OCI-LY3 (cell line): ENCODE measurements at regions not wholly inside any gene's neighbourhood (a gene's known extent, or its start where the extent isn't known, plus 50 kb on each side); places are given as distances from the start of the nearest gene placed in this dataset.
"Not testable (repeated sequence)": the region's sequence is repeated elsewhere in the genome, so short reads cannot be mapped to it uniquely, and the experiment has no call there.

ENCODE experiments used
- EZH2phosphoT487 ChIP-seq: fragments of 200-600 bp; shearing (Covaris generic); IDR thresholded peaks from 2 replicates; pipeline ENCODE4 v1.6.1; 2018; ENCODE audit warnings: antibody characterized with exemption, mixed run types, low read depth
- TF ChIP-seq, protein P1 (sequence below): fragments of 200-600, 300-600 bp; sonication (generic); IDR thresholded peaks from 2 replicates; pipeline ENCODE4 v1.5.1; 2014; ENCODE audit warnings: antibody characterized with exemption, low read length, low read depth

DNA sequence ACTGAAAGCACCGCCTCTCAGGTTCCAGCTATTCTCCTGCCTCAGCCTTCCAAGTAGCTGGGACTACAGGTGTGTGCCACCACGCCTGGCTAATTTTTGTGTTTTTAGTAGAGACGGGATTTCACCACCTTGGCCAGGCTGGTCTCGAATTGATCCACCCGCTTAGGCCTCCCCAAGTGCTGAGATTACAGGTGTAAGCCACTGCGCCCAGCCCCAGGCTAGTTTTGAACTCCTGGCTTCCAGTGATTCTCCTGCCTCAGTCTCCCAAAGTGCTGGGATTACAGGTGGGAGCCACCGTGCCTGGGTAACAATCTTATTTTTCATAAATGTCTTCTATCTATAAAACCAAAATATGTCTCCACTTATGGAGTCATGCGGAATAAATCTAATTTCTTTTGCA lies 104.1 kb upstream of the ZNF438 start:
- TF ChIP-seq, protein P1, sequence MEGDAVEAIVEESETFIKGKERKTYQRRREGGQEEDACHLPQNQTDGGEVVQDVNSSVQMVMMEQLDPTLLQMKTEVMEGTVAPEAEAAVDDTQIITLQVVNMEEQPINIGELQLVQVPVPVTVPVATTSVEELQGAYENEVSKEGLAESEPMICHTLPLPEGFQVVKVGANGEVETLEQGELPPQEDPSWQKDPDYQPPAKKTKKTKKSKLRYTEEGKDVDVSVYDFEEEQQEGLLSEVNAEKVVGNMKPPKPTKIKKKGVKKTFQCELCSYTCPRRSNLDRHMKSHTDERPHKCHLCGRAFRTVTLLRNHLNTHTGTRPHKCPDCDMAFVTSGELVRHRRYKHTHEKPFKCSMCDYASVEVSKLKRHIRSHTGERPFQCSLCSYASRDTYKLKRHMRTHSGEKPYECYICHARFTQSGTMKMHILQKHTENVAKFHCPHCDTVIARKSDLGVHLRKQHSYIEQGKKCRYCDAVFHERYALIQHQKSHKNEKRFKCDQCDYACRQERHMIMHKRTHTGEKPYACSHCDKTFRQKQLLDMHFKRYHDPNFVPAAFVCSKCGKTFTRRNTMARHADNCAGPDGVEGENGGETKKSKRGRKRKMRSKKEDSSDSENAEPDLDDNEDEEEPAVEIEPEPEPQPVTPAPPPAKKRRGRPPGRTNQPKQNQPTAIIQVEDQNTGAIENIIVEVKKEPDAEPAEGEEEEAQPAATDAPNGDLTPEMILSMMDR, result not testable (repeated sequence)
- not testable (repeated sequence) for TF ChIP-seq EZH2phosphoT487
